HG02642 (cell line): ENCODE measurements at regions not wholly inside any gene's neighbourhood (a gene's known extent, or its start where the extent isn't known, plus 50 kb on each side); places are given as distances from the start of the nearest gene placed in this dataset.
"Not testable (repeated sequence)": the region's sequence is repeated elsewhere in the genome, so short reads cannot be mapped to it uniquely, and the experiment has no call there.

ENCODE experiments used
- ATAC-seq: cut with Tn5 transposase; IDR thresholded peaks from one replicate; pipeline ENCODE4 v1.9.1; 2021; ENCODE audit warnings: mild to moderate bottlenecking; ENCODE audit not compliant: unreplicated experiment, poor library complexity

- no peak for ATAC-seq
These were observed 765.9 kb downstream of the BCKDHB start for GRCh38 chr6:80872199-80872950.

DNA sequence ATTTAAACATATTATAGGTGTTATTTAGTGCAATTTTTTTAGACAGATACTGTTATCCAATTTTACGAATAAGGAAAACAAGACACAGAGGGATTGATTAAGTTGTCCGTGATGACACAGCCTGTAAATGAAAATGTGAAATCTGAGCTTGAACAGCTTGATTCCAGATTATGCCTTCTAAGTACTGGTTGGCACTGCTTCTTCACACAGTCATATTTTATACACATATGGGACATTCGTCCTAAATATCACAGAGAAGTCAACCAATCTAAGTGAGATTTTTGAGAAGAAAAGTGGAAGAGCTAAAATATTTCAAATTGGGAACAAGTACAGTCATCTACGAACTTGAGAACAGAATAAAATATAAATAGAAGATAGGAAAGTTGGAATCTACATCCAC lies 756.3 kb downstream of the BCKDHB start:
- no peak for ATAC-seq

DNA sequence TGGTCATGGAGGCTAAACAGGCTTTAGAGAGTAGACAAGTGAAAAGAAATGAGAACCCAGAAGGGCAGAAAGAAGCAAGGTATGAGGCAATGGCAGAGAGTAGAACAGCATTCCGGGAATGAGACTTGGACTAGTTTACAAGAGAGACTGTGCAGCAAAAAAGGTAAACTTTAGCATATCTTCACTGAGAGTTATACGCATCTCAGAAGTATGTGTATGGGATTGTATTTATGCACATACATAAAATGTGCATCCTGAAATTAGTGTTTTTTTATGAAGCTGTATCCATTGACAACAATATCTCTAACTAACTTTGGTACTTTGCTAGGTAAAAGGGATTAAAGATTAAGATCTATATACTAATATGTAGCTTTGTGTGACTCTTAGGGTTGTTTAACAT lies 753.6 kb downstream of the BCKDHB start:
- ATAC-seq, result no peak

DNA sequence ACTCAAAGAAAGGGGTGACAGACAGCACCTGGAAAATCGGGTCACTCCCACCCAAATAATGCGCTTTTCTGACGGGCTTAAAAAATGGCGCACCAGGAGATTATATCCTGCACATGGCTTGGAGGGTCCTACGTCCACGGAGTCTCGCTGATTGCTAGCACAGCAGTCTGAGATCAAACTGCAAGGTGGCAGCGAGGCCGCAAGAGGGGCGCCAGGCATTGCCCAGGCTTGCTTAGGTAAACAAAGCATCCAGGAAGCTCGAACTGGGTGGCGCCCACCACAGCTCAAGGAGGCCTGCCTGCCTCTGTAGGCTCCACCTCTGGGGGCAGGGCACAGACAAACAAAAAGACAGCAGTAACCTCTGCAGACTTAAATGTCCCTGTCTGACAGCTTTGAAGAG lies 741.5 kb downstream of the BCKDHB start:
- ATAC-seq, result not testable (repeated sequence)

DNA sequence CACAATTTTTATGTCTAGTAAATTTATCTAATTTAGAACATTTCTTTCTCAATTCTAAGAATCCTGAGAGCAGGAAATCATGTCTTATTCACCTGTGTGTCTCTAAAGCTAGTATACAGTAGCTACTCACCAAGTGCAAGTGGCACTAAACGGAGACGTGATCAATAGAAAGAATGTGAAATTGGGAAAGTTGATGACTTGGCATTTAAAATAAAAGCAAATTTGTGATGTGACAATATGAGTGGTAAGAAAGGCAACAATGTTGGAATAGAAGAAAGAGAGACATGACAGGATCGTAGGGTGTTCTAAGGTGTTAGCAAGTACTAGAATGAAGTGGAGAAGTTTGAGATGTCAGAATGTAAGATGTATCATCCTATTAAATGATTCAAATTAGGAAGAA lies 725.9 kb downstream of the BCKDHB start:
- no peak for ATAC-seq

DNA sequence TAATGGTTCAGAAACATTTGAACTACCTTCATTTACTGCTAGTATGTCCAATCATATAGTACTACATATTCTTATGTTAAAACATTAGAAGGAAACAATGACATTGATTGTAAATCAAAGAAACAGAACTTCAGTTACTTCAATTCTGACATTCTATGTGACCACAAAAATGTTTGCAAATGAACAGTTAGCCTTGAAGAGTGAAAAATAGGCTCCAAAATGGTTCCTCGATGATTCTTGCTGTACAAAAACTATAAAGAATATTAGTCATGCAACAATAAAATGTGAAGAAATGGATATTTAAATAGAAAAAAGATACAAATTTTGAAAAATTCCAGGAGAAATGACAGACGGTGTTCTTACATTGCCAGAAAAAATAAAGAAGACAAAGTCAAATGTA lies 686.9 kb downstream of the BCKDHB start:
- ATAC-seq, result no peak

GRCh38 chr6:80792151-80792550 lies 685.7 kb downstream of the BCKDHB start:
- ATAC-seq, result no peak

GRCh38 chr6:80789912-80790570 lies 683.6 kb downstream of the BCKDHB start:
- no peak for ATAC-seq

GRCh38 chr6:80783271-80783670 lies 676.8 kb downstream of the BCKDHB start:
- not testable (repeated sequence) for ATAC-seq

- no peak for ATAC-seq
These were observed 665.5 kb downstream of the BCKDHB start for GRCh38 chr6:80771941-80772340.

GRCh38 chr6:80769106-80769505 lies 662.6 kb downstream of the BCKDHB start:
- no peak for ATAC-seq

DNA sequence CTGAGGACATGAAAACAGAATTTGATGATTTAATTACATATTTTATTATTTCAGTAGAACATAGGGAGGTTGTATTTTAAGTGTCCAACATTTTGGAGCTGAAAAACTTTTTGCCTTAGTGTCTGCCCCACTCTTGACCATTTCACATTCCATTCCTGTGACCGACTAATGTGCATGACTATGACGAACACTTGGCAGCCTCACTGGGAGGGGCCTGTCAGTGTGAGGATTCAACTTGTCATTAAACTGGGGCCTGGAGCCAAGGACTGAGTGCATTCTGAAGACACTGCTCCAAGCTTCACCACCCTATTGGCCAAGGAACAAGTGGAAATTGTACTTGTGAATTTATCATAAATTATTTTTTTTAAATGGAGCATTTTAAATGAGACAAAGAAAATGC lies 661.3 kb downstream of the BCKDHB start:
- no peak for ATAC-seq

GRCh38 chr6:80744213-80744612 lies 637.7 kb downstream of the BCKDHB start:
- ATAC-seq, result no peak

DNA sequence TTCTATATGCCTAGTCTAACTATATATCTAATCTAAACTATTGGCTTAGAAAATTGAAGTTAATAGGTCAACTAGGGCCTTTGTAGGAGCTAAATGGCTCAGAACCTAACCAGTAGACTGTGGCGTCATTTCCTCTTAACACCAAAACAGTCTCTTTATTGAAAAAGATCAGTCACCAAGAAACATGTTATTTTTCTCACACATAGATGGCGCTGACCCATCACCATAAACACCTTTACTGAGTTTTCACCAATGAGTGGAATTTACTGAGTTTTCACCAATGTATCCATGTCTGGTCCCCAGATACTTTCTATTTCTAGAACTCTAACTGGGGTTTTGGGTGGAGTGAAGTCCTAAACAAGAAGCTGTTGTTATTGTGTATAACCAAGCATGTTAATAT lies 636.0 kb downstream of the BCKDHB start:
- no peak for ATAC-seq

GRCh38 chr6:80733641-80734040 lies 627.2 kb downstream of the BCKDHB start:
- no peak for ATAC-seq

DNA sequence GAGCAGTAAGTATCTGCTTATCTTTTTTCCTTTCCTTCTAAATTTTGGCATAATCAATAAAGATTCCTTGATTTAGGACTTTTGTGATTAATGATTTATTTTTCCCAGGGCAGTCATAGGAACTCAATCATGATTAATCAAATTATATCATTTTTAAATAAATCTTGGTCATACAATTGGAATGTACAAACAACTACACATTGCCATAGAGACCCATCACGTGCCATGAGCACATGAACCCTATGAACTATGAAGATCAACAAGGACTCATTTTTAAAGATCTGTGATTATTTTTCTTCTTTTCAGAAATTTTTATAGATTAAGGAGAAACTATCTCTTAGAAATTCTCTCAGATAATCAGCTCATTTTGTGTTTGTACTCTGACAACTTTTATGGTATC lies 622.4 kb downstream of the BCKDHB start:
- ATAC-seq, result no peak

DNA sequence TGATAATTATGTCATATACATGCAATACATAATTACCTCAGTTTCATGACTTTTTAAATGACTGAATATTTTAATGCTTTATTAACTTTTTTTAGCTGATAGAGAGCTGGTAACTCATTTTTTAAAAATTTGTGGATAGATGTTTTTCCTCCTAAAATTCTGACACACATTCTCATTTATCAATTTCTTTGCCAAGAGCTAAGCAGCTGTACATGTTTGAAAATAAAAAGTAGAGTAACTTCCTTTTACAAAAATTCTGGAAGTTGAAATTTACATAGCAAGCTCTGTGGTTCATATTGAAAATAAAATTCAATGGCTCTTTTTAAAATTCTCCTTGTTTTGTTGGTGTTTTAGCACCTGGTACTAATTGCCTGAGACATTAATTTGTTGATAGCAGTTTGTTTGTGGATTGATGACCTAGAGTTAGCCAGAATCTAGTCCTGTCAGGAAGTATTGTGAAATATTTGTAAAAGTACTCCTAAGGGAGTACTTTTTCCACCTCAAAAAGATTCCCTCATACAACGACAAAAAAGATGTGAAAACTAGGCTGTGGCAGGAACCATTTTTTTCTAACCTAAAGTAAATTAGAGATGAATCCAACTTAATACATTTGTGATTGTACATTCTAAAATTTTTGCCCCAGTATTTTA lies 621.8 kb downstream of the BCKDHB start:
- ATAC-seq, result no peak

- no peak for ATAC-seq
These were observed 618.9 kb downstream of the BCKDHB start for GRCh38 chr6:80725156-80725930.

- no peak for ATAC-seq
These were observed 614.4 kb downstream of the BCKDHB start for GRCh38 chr6:80720824-80721223.

- ATAC-seq, result no peak
These were observed 608.0 kb downstream of the BCKDHB start for GRCh38 chr6:80714513-80714912.

- ATAC-seq, result no peak
These were observed 592.0 kb downstream of the BCKDHB start for GRCh38 chr6:80698459-80698858.
